GM12874 (cell line): ENCODE measurements at regions not wholly inside any gene's neighbourhood (a gene's known extent, or its start where the extent isn't known, plus 50 kb on each side); places are given as distances from the start of the nearest gene placed in this dataset.

ENCODE experiments used
- TF ChIP-seq, protein P1 (sequence below): IDR thresholded peaks from 2 replicates; pipeline ENCODE4 v1.5.1; 2011; ENCODE audit warnings: low read depth, mild to moderate bottlenecking, control low read depth, low read length, moderate library complexity; ENCODE audit not compliant: insufficient read depth

DNA sequence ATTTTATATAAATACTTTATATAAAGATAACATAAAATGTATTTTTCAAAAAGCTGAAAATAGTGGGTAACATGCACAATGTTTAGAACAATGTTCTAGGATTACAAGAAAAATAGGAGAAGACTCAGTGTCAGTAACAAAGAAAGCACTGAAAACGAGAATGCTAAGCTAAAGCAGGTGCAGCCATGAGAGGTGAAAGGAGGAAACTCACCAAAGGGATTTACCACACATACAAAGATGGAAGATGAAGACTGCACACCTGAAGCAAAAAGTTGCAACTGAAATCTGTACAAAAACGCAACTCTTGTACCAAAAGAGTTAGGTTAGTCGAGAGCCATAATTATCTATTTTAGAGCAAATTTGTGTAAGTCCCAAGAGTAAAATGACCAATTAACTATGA lies 1176.1 kb downstream of the LRFN5 start:
- TF ChIP-seq, protein P1, sequence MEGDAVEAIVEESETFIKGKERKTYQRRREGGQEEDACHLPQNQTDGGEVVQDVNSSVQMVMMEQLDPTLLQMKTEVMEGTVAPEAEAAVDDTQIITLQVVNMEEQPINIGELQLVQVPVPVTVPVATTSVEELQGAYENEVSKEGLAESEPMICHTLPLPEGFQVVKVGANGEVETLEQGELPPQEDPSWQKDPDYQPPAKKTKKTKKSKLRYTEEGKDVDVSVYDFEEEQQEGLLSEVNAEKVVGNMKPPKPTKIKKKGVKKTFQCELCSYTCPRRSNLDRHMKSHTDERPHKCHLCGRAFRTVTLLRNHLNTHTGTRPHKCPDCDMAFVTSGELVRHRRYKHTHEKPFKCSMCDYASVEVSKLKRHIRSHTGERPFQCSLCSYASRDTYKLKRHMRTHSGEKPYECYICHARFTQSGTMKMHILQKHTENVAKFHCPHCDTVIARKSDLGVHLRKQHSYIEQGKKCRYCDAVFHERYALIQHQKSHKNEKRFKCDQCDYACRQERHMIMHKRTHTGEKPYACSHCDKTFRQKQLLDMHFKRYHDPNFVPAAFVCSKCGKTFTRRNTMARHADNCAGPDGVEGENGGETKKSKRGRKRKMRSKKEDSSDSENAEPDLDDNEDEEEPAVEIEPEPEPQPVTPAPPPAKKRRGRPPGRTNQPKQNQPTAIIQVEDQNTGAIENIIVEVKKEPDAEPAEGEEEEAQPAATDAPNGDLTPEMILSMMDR, result no peak

DNA sequence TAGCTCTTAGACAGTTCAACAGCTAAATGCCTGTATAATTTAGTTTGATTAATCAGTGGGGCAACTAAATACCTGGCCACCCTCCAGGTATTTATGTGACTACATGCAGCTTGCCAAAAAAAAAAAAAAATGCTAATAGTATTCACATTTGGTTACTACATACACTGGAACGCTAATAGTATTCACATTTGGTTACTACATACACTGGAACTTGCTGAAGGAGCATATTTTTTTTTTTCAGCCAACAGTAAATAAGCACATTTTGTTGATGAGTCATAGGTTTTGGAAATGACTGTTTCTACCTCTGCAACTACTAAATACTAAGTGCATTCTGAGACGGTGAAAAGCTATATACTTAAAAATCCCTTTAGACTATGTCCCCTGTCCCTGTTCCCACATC lies 1172.3 kb downstream of the LRFN5 start:
- TF ChIP-seq, protein P1, result no peak

DNA sequence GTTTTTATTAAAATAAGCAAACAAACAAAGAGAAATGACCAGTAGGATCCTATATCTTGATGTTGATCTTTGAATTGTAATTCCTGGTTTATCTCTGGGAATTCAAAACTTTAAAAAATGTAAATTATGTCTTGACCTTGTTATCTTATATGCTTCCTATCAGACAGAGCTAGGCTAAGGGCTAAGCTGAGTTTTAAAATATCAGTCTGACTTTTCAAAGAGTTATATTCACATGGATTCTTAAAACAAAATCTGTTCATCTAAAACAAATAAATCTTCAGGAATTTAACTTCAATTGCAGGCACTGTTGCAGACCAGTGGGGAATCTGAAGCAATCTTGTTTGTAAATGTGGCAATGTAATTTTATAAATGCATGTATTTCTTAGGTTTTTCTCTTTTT lies 1144.1 kb downstream of the LRFN5 start:
- TF ChIP-seq, protein P1, result no peak

DNA sequence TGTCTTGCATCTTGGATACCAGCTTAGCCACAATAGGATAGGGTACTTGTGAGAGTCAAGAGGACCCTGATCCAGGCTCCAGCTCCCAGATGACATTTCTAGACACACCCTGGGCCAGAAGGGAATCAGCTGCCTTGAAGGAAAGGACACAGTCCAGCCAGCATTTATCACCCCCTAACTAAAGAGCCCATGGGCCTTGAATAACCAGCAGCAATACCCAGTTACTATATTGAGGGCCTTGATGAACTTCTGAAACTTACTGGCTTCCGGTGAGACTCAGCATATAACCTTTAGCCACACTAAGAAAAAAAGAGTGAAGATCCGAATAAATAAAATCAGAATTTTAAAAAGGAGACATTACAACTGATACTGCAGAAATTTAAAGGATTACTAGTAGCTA lies 1135.4 kb downstream of the LRFN5 start:
- TF ChIP-seq, protein P1, result no peak

DNA sequence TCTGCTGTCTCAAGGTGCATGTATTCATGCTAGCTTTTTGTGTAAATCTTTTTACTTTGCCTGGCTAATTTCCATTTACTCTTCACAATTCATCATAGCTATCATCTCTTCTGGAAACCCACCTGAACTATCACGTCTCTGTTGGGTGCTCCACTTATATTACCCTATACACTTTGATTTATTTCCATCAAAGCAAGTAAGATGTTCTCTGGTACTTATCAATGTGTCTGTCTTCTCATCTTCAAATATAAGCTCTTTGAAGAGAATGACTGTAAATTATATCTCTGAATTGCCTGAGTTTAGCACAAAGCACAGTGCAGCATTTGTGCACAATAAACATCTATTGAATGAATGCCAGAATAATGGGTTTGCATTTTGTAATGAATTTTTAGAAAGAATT lies 1129.7 kb downstream of the LRFN5 start:
- TF ChIP-seq, protein P1, result no peak

DNA sequence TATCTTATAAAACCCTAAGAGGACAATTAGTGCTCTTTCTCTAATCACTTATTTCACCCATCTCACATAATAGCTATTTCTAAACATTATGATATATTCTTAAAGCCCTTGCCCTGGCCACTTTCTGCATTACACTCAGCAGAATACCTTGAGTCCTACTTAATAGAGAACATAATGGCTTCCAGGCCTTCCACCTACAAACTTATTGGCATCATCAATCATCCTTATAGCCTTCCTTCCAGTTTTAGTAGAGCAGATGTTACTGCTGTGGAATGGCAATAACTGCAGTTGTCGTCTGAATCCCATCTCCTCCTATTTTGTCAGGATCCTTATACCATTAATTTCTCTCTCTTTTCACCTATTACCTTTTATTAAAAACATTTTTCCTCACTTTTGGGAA lies 1127.4 kb downstream of the LRFN5 start:
- TF ChIP-seq, protein P1, result no peak

DNA sequence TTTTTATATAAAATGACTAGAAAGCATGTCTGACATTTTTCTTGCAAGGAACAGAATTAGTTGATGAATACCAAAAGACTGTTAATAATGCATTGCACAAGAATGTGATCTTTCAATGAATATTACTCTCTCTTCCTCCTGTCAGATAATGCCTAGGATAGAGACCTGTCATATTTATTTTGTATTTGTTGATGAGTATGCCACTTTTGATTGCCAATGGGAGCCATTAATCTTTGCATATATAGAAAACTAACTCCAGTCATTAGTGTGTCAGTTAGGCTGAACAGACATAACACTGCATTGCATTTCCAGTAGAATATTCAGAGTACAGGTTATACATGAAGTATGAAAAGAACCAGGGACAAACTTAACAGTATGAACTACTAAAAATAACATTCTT lies 1125.3 kb downstream of the LRFN5 start:
- TF ChIP-seq, protein P1, result no peak

DNA sequence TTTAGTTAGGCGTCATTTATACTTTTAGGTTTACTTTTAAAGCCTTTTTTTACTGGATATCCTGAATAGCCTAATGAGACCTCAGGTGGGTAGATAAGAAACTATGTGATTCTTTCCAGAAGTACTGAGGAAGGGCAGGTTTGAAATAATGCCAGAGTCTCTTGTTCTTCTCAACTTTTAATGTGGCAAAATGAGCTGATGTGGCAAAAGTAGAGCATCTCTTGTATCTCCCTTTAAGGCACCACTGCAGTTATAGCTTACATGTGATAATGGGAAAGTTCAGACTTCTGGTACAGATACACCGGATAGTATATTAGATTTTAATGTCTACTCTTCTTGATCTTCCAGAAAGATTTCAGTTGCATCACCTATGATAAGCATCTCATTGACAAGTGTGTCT lies 1124.8 kb downstream of the LRFN5 start:
- TF ChIP-seq, protein P1, result no peak
